Natural killer cell (primary cell): ENCODE measurements at regions not wholly inside any gene's neighbourhood (a gene's known extent, or its start where the extent isn't known, plus 50 kb on each side); places are given as distances from the start of the nearest gene placed in this dataset.

Source experiments
- ATAC-seq, 3 donors: fragments of 150-1000 bp in 2 of 3; fragments of 200-7000 bp in 1 of 3; cut with Tn5 transposase; 1 replicate in 1 of 3; 2 replicates in 2 of 3; pipeline ENCODE4 v1.10.0; 2021; ENCODE audit warnings: mild to moderate bottlenecking in 2 of 3, moderate library complexity in 2 of 3
- DNase-seq, 2 donors: peaks; one replicate each; pipeline versions ENCODE4 v3.0.0 to v3.0.0-alpha.2; 2013 to 2021; ENCODE audit warnings: mixed read lengths in 1 of 2
- H3K27ac ChIP-seq: one replicate; pipeline ENCODE4 v1.5.1; 2013; ENCODE audit warnings: mild to moderate bottlenecking, low read length
- H3K27me3 ChIP-seq: one replicate; pipeline ENCODE4 v1.6.1; 2013; ENCODE audit warnings: low read length; ENCODE audit not compliant: control insufficient read depth, insufficient read depth
- H3K36me3 ChIP-seq: one replicate; pipeline ENCODE4 v1.6.1; 2013; ENCODE audit warnings: low read length; ENCODE audit not compliant: control insufficient read depth, insufficient read depth
- H3K4me1 ChIP-seq: one replicate; pipeline ENCODE4 v1.6.1; 2013; ENCODE audit warnings: low read length; ENCODE audit not compliant: control insufficient read depth, insufficient read depth
- H3K4me3 ChIP-seq: one replicate; pipeline ENCODE4 v1.5.1; 2013; ENCODE audit warnings: low read length
- H3K9me3 ChIP-seq: one replicate; pipeline ENCODE4 v1.6.1; 2013; ENCODE audit warnings: low read length; ENCODE audit not compliant: control insufficient read depth, insufficient read depth
- H3K27ac Mint-ChIP-seq, 2 donors: one replicate each; pipeline ENCODE4 v1.8.0; 2022; ENCODE audit warnings: mild to moderate bottlenecking in 2 of 2, mixed read lengths in 2 of 2, moderate library complexity in 1 of 2
- H3K27me3 Mint-ChIP-seq, 2 donors: one replicate each; pipeline ENCODE4 v1.8.0; 2022; ENCODE audit warnings: low read depth in 2 of 2, mixed read lengths in 2 of 2
- H3K36me3 Mint-ChIP-seq: one replicate; pipeline ENCODE4 v1.8.0; 2022; ENCODE audit warnings: mixed read lengths
- H3K4me1 Mint-ChIP-seq, 2 donors: one replicate each; pipeline ENCODE4 v1.8.0; 2022; ENCODE audit warnings: mixed read lengths in 2 of 2
- H3K4me3 Mint-ChIP-seq: one replicate; pipeline ENCODE4 v1.8.0; 2022; ENCODE audit warnings: mild to moderate bottlenecking, moderate library complexity, mixed read lengths
- H3K9me3 Mint-ChIP-seq, 2 donors: one replicate each; pipeline ENCODE4 v1.8.0; 2022; ENCODE audit warnings: mixed read lengths in 2 of 2
- WGBS: methylation state at CpG from one replicate; pipeline ENCODE4 v1.1.7; 2013; ENCODE audit warnings: missing lambda C conversion rate; ENCODE audit not compliant: insufficient coverage; 5-methylcytosine and 5-hydroxymethylcytosine counted together
- intact Hi-C: fragments of 100-400 bp; cut with micrococcal nuclease; formaldehyde crosslinking; loops from one replicate; pipeline ENCODE4 v1.14.2; 2022
- TF ChIP-seq, protein P1 (sequence below): fragments of 200-600 bp; IDR thresholded peaks from one replicate; pipeline ENCODE4 v1.8.0; 2022; ENCODE audit warnings: antibody characterized with exemption

DNA sequence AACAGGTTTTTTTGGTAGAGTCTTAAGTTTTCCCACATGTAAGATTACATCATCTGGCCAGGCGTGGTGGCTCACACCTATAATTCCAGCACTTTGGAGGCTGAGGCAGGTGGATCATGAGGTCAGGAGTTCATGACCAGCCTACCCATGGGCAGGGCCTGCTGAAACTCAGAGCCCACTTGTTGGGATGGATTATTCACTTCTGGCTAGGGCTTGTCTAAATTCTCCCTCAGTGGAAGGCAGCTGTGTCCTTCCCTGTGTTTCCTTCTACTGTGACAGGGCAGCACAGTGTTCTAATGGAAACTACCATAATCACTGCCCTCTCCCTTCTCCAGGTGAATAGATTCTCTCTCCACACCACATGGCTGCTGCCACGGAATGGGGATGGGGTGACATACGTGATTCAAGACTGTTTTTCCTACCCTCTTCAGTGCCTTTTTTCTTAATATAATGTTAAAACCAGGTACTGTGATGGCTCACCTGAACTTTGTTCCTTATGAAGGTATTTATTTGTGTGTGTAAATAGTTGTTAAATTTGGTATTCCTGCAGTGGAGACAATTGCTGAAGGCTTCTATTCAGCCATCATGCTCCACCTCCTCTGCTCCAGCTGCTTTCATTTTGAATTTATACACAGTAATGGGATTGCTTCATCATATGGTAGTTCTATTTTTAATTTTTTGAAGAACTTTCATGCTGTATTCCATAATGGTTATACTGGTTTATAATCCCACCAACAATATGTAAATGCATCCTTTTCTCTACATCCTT, 287.2 kb upstream of the HS3ST1 start:
- no peaks in the 10 kb centered on the region for H3K9me3 ChIP-seq
- no peaks in the 10 kb centered on the region for H3K4me1 ChIP-seq

DNA sequence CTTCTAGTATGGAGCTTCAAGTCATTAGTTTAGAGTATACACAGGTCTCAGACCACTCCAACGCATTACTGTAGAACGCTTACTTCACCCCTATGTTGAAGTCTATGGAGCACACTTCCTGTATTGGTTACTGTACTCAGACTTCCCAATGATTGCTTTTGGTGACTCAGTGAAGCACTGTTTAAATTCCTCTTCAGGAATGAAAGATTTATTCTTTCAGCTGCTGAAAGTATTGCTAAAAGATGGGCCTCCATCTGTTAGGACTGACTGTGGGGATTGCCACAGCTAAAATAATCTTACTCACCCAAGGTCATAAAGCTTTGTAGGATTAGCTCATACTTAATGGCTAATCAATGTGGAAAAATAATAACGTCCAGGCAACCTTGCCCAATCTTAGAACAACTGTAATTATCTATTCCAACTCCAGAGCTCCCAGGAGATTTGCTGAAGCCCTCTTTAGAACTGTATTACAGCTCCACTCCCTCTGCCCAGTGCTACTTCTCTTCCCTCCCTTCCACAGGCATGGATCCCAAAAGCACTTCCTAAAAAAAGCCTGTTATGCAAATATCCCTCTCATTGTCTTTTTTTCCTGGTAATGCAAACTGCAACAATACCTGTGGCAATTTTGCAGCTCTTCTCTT, 281.9 kb upstream of the HS3ST1 start:
- Histone ChIP-seq H3K4me1 (no peaks in the 10 kb centered on the region), H3K27ac (no peak overlapping the region), H3K27me3 (peaks cover 2% of the 10 kb centered on the region), H3K36me3 (no peaks in the 10 kb centered on the region), H3K4me3 (no peak overlapping the region), H3K9me3 (no peaks in the 10 kb centered on the region)
- DNase-seq (no peak), ATAC-seq (no peak)
- TF ChIP-seq, protein P1, sequence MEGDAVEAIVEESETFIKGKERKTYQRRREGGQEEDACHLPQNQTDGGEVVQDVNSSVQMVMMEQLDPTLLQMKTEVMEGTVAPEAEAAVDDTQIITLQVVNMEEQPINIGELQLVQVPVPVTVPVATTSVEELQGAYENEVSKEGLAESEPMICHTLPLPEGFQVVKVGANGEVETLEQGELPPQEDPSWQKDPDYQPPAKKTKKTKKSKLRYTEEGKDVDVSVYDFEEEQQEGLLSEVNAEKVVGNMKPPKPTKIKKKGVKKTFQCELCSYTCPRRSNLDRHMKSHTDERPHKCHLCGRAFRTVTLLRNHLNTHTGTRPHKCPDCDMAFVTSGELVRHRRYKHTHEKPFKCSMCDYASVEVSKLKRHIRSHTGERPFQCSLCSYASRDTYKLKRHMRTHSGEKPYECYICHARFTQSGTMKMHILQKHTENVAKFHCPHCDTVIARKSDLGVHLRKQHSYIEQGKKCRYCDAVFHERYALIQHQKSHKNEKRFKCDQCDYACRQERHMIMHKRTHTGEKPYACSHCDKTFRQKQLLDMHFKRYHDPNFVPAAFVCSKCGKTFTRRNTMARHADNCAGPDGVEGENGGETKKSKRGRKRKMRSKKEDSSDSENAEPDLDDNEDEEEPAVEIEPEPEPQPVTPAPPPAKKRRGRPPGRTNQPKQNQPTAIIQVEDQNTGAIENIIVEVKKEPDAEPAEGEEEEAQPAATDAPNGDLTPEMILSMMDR: no peak
- 82% methylated on average over 3 of the region's 3 CpGs for WGBS
- Mint-ChIP-seq H3K27ac (no peak overlapping the region), H3K36me3 (peaks cover 7% of the 10 kb centered on the region), H3K4me3 (no peak overlapping the region), H3K27me3 (peaks cover 0 to 2% of the 10 kb centered on the region in 2 donors), H3K4me1 (no peaks in the 10 kb centered on the region), H3K9me3 (peaks cover 3 to 9% of the 10 kb centered on the region in 2 donors)
- intact Hi-C loops: no loop called here

More for the DNA sequence above, 287.2 kb upstream of the HS3ST1 start:
- Mint-ChIP-seq H3K4me1 (no peaks in the 10 kb centered on the region), H3K36me3 (peaks cover 6% of the 10 kb centered on the region), H3K27me3 (peaks cover 0 to under 1% of the 10 kb centered on the region in 2 donors), H3K4me3 (no peak overlapping the region), H3K9me3 (peaks cover 0 to 4% of the 10 kb centered on the region in 2 donors), H3K27ac (no peak overlapping the region)
- no peak for ATAC-seq
- intact Hi-C loops: no loop called here
- no peaks in the 10 kb centered on the region for H3K36me3 ChIP-seq
- H3K4me3 ChIP-seq: no peak overlapping the region
- H3K27me3 ChIP-seq: peaks cover 2% of the 10 kb centered on the region
- TF ChIP-seq, protein P1: no peak
- no peak for DNase-seq
- H3K27ac ChIP-seq: no peak overlapping the region
- 86% methylated on average over 3 of the region's 3 CpGs for WGBS

DNA sequence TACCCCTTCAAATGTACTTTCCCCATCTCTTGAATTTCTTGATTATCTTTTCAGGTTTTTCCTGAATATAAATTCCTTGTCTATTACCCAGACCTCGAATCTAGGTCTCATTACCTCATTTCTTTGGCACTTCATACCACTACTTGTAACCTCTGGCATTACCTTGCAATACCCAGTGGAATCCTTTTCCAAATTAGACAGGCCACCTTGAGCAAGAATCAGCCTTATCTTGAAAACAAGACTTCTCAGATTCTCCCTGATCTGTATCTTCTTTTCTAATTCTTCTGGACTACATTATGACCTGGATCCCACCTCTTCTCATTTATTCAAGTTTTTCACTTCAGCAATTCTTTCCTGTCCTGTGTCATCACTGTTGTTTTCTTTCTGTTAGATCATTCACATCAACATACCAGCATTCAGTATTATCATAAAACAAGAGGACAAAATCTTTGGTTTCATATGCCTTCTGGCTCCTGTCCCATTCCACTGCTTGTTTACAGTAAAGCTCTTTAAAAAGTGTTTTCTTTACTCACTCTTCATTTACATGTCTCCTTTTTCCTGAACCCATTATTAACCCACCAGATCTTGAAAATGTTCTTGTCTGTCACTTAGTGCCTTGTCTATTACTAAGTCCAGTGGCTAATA, 275.6 kb upstream of the HS3ST1 start:
- no peaks in the 10 kb centered on the region for H3K9me3 ChIP-seq
- TF ChIP-seq, protein P1: no peak
- DNase-seq (no peak), ATAC-seq (no peak)
- Mint-ChIP-seq H3K36me3 (no peaks in the 10 kb centered on the region), H3K9me3 (peaks cover 0 to 7% of the 10 kb centered on the region in 2 donors), H3K27me3 (no peaks in the 10 kb centered on the region), H3K27ac (no peak overlapping the region), H3K4me3 (no peak overlapping the region), H3K4me1 (no peaks in the 10 kb centered on the region)
- intact Hi-C loops: no loop called here
- no peaks in the 10 kb centered on the region for H3K36me3 ChIP-seq
- WGBS: 62% methylated on average over 1 of the region's 1 CpG
- H3K27ac ChIP-seq: no peak overlapping the region
- H3K27me3 ChIP-seq: no peaks in the 10 kb centered on the region
- no peak overlapping the region for H3K4me3 ChIP-seq
- no peaks in the 10 kb centered on the region for H3K4me1 ChIP-seq
